RKO (cell line): ENCODE measurements at regions not wholly inside any gene's neighbourhood (a gene's known extent, or its start where the extent isn't known, plus 50 kb on each side); places are given as distances from the start of the nearest gene placed in this dataset.

ENCODE experiments used
- DNase-seq: peaks from one replicate; pipeline ENCODE4 v3.0.0-alpha.2; 2016; ENCODE audit warnings: low spot score

- no peak for DNase-seq
These were observed 76.9 kb upstream of the RIPOR2 start for GRCh38 chr6:25012657-25013056.

- no peak for DNase-seq
These were observed 77.5 kb upstream of the RIPOR2 start for GRCh38 chr6:25013246-25013645.

- DNase-seq = no peak
These were observed 78.6 kb upstream of the RIPOR2 start for GRCh38 chr6:25014369-25014768.

GRCh38 chr6:25014791-25015560 is 79.2 kb upstream of the RIPOR2 start:
- DNase-seq = no peak

GRCh38 chr6:25016014-25016720 is 80.4 kb upstream of the RIPOR2 start:
- DNase-seq = no peak

- DNase-seq = no peak
These were observed 81.7 kb upstream of the RIPOR2 start for GRCh38 chr6:25017486-25017885.

GRCh38 chr6:25017932-25018567 is 82.3 kb upstream of the RIPOR2 start:
- DNase-seq = peak; percentile 52

GRCh38 chr6:25018568-25018954 is 82.8 kb upstream of the RIPOR2 start:
- DNase-seq = no peak

GRCh38 chr6:25022140-25022553 is 86.4 kb upstream of the RIPOR2 start:
- no peak for DNase-seq

- DNase-seq = no peak
These were observed 88.0 kb upstream of the RIPOR2 start for GRCh38 chr6:25023781-25024180.

- no peak for DNase-seq
These were observed 89.1 kb upstream of the RIPOR2 start for GRCh38 chr6:25024821-25025220.

GRCh38 chr6:25025248-25025918 is 89.6 kb upstream of the RIPOR2 start:
- DNase-seq = no peak

GRCh38 chr6:25025919-25026301 is 90.2 kb upstream of the RIPOR2 start:
- DNase-seq = no peak

GRCh38 chr6:25026723-25027122 is 91.0 kb upstream of the RIPOR2 start:
- no peak for DNase-seq

GRCh38 chr6:25027221-25027916 is 91.6 kb upstream of the RIPOR2 start:
- DNase-seq = no peak

GRCh38 chr6:25028328-25028727 is 92.6 kb upstream of the RIPOR2 start:
- DNase-seq = no peak

- no peak for DNase-seq
These were observed 97.2 kb upstream of the RIPOR2 start for GRCh38 chr6:25032934-25033333.

GRCh38 chr6:25034431-25034921 is 98.7 kb upstream of the RIPOR2 start:
- DNase-seq = no peak

- DNase-seq = no peak
These were observed 99.4 kb upstream of the RIPOR2 start for GRCh38 chr6:25035174-25035511.

- no peak for DNase-seq
These were observed 100.0 kb upstream of the RIPOR2 start for GRCh38 chr6:25035512-25036435.

- no peak for DNase-seq
These were observed 100.7 kb upstream of the RIPOR2 start for GRCh38 chr6:25036461-25036860.
